DOHH2 (cell line): ENCODE measurements at regions not wholly inside any gene's neighbourhood (a gene's known extent, or its start where the extent isn't known, plus 50 kb on each side); places are given as distances from the start of the nearest gene placed in this dataset.

ENCODE experiments used
- H3F3A ChIP-seq: fragments of 200-600 bp; sonication (generic), shearing (Covaris generic); 2 replicates; pipeline ENCODE4 v1.6.0; 2016; ENCODE audit warnings: antibody characterized with exemption, mild to moderate bottlenecking; ENCODE audit not compliant: control insufficient read depth, insufficient read depth
- H3K27ac ChIP-seq: fragments of 200-600 bp; sonication (generic); 2 replicates; pipeline ENCODE4 v1.5.1; 2014; ENCODE audit warnings: low read depth, mild to moderate bottlenecking, low read length, moderate library complexity
- H3K27me3 ChIP-seq: fragments of 200-600 bp; sonication (generic); 2 replicates; pipeline ENCODE4 v1.6.1; 2014; ENCODE audit warnings: mild to moderate bottlenecking, low read length, mixed read lengths; ENCODE audit not compliant: control insufficient read depth
- H3K36me3 ChIP-seq: fragments of 200-600 bp; sonication (generic); 2 replicates; pipeline ENCODE4 v1.6.1; 2014; ENCODE audit warnings: mild to moderate bottlenecking, low read length, moderate library complexity, mixed read lengths; ENCODE audit not compliant: control insufficient read depth
- H3K4me1 ChIP-seq: fragments of 200-600 bp; sonication (generic); 2 replicates; pipeline ENCODE4 v1.6.1; 2014; ENCODE audit warnings: mild to moderate bottlenecking, low read length, mixed read lengths; ENCODE audit not compliant: control insufficient read depth
- H3K4me2 ChIP-seq: fragments of 200-600 bp; sonication (generic); 2 replicates; pipeline ENCODE4 v1.6.0; 2014; ENCODE audit warnings: mild to moderate bottlenecking, low read length, moderate library complexity
- H3K4me3 ChIP-seq: fragments of 200-600 bp; sonication (generic); 2 replicates; pipeline ENCODE4 v1.5.1; 2014; ENCODE audit warnings: mild to moderate bottlenecking, low read length, mixed read lengths
- H3K79me2 ChIP-seq: fragments of 200-600 bp; sonication (generic); 2 replicates; pipeline ENCODE4 v1.6.1; 2014; ENCODE audit warnings: mild to moderate bottlenecking, low read length, mixed read lengths; ENCODE audit not compliant: control insufficient read depth
- H3K9me2 ChIP-seq: fragments of 200-600 bp; sonication (generic); replicated peaks from 2 replicates; pipeline ENCODE4 v1.6.1; 2014; ENCODE audit warnings: mild to moderate bottlenecking, low read length, mixed read lengths; ENCODE audit not compliant: control insufficient read depth
- H3K9me3 ChIP-seq: fragments of 200-600 bp; sonication (generic); 2 replicates; pipeline ENCODE4 v1.6.1; 2014; ENCODE audit warnings: antibody characterized with exemption, low read length, mixed read lengths; ENCODE audit not compliant: control insufficient read depth, insufficient read depth
- H4K20me1 ChIP-seq: fragments of 200-600 bp; sonication (generic); 2 replicates; pipeline ENCODE4 v1.6.0; 2014; ENCODE audit warnings: low read depth, mild to moderate bottlenecking, antibody characterized with exemption, low read length, moderate library complexity; ENCODE audit not compliant: control insufficient read depth, insufficient read depth
- EZH2phosphoT487 ChIP-seq: fragments of 200-600 bp; sonication (generic); IDR thresholded peaks from 2 replicates; pipeline ENCODE4 v1.6.1; 2017; ENCODE audit warnings: borderline replicate concordance, mild to moderate bottlenecking, antibody characterized with exemption, low read length, moderate library complexity, mixed read lengths
- TF ChIP-seq, protein P1 (sequence below): fragments of 200-600 bp; sonication (generic); IDR thresholded peaks from one replicate; pipeline ENCODE4 v1.5.1; 2014; ENCODE audit warnings: antibody characterized with exemption, mild to moderate bottlenecking, low read depth, low read length; ENCODE audit not compliant: poor library complexity, severe bottlenecking

DNA sequence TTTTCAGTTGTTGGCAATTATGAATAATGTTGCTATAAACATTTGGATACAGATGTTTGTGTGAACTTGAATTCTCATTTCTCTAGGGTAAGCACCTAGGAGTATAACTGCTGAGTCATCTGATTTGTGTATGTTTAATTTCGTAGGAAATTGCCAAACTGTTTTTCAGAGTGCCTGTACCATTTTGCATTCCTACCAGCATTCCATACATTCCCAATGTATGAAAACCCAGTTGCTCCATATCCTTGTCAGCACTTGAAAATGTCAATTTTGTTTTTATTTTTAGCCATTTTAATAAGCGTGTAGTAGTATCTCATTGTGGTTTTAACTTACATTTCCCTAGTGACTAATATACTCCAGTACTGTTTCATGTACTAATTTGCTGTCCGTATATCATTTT lies 98.5 kb upstream of the TSC22D2 start:
- Histone ChIP-seq H3K9me3 (no peaks in the 10 kb centered on the region), H3K4me2 (no peak overlapping the region), H3K27ac (no peak overlapping the region), H3K4me1 (no peaks in the 10 kb centered on the region), H3K4me3 (no peak overlapping the region), H4K20me1 (no peaks in the 10 kb centered on the region), H3K27me3 (0 out of 2 replicates have a peak, but pooled peaks cover 2% of the 10 kb centered on the region), H3K9me2 (no peaks in the 10 kb centered on the region), H3K36me3 (no peaks in the 10 kb centered on the region), H3F3A (no peaks in the 10 kb centered on the region), H3K79me2 (no peaks in the 10 kb centered on the region)
- TF ChIP-seq, protein P1, sequence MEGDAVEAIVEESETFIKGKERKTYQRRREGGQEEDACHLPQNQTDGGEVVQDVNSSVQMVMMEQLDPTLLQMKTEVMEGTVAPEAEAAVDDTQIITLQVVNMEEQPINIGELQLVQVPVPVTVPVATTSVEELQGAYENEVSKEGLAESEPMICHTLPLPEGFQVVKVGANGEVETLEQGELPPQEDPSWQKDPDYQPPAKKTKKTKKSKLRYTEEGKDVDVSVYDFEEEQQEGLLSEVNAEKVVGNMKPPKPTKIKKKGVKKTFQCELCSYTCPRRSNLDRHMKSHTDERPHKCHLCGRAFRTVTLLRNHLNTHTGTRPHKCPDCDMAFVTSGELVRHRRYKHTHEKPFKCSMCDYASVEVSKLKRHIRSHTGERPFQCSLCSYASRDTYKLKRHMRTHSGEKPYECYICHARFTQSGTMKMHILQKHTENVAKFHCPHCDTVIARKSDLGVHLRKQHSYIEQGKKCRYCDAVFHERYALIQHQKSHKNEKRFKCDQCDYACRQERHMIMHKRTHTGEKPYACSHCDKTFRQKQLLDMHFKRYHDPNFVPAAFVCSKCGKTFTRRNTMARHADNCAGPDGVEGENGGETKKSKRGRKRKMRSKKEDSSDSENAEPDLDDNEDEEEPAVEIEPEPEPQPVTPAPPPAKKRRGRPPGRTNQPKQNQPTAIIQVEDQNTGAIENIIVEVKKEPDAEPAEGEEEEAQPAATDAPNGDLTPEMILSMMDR, result no peak
- TF ChIP-seq EZH2phosphoT487, result no peak

DNA sequence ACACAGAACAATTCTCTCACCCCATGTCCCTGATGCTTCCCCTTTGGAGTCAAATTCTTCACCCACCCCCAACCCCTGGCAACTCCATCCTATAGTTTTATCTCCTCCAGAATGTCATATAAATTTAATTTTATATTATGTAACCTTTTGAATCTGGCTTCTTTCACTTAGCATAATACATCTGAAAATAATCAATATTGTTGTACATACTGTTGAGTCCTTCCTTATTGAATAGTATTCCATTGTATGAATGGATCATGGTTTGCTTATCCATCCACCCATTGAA lies 98.9 kb upstream of the TSC22D2 start:
- TF ChIP-seq EZH2phosphoT487, result no peak
- H3K27ac ChIP-seq, result no peak overlapping the region
- no peaks in the 10 kb centered on the region for H3K9me3 ChIP-seq
- H4K20me1 ChIP-seq, result no peaks in the 10 kb centered on the region
- H3K9me2 ChIP-seq, result no peaks in the 10 kb centered on the region
- no peak overlapping the region for H3K4me2 ChIP-seq
- no peaks in the 10 kb centered on the region for H3F3A ChIP-seq
- H3K4me1 ChIP-seq, result no peaks in the 10 kb centered on the region
- no peak overlapping the region for H3K4me3 ChIP-seq
- H3K79me2 ChIP-seq, result no peaks in the 10 kb centered on the region
- H3K36me3 ChIP-seq, result no peaks in the 10 kb centered on the region
- H3K27me3 ChIP-seq, result peaks cover 2% of the 10 kb centered on the region; the same call in 1 of the 2 replicates

DNA sequence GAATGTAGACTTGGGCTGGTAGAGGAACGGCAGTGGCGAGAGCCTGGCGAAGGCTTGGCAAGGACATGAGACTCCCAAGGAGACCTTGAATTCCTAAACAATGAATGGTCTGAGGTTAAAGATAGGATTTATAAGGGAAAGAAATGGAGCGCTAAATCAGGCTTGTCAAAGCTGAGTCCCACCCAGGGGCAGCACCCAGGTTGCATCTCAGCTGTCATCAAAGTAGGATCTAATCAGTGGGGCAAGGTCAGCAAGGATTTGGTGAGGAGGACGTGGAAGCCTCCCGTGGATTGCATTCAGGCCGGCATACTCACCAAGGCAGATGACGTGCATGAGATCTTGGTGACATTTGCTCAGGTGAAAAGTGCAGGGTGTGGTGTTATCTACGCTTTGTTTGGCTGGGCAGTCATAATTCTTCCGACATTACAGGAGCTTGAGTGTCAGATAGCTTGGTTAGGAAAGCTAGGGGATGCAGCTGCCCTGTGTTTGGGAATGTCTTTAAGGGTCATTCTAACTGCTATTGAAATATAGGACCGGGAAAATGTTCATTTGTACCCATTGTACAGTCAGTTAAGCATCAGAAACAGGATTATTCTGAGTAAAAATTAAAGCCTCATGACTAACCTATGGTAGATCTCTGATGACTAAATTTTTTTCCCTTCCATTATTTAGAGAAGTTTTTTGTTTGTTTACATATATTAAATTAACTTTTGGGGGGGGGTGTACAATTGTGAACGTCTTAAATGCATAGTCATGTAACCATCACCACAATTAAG lies 99.4 kb upstream of the TSC22D2 start:
- no peaks in the 10 kb centered on the region for H3K9me3 ChIP-seq
- no peak overlapping the region for H3K4me3 ChIP-seq
- no peaks in the 10 kb centered on the region for H3K36me3 ChIP-seq
- peaks cover 3% of the 10 kb centered on the region; the same call in 1 of the 2 replicates for H3K27me3 ChIP-seq
- H3K9me2 ChIP-seq, result no peaks in the 10 kb centered on the region
- H3K4me2 ChIP-seq, result no peak overlapping the region
- no peaks in the 10 kb centered on the region for H4K20me1 ChIP-seq
- H3K4me1 ChIP-seq, result no peaks in the 10 kb centered on the region
- H3K79me2 ChIP-seq, result no peaks in the 10 kb centered on the region
- no peaks in the 10 kb centered on the region for H3F3A ChIP-seq
- no peak for TF ChIP-seq EZH2phosphoT487
- TF ChIP-seq, protein P1, result no peak
- H3K27ac ChIP-seq, result no peak overlapping the region

DNA sequence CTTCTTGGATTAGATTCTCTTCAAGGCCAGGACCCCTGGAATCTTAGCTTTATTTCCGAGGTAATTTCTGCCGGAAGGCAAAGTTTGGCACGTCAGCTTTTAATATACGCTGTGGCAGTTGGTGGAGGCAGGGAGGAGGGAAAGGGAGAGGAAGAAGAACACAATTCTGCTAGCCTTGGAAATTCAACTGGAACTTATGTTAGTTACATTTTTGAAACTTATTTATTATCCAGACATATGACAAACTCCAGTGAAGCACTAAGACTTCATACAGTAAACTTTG lies 100.1 kb upstream of the TSC22D2 start:
- Histone ChIP-seq H4K20me1 (no peaks in the 10 kb centered on the region), H3K27me3 (peaks cover 9% of the 10 kb centered on the region), H3K27ac (no peak overlapping the region), H3K4me1 (no peaks in the 10 kb centered on the region), H3K4me2 (no peak overlapping the region), H3K4me3 (no peak overlapping the region), H3K79me2 (no peaks in the 10 kb centered on the region), H3K9me2 (no peaks in the 10 kb centered on the region), H3K36me3 (no peaks in the 10 kb centered on the region), H3K9me3 (no peaks in the 10 kb centered on the region), H3F3A (no peaks in the 10 kb centered on the region)
- no peak for TF ChIP-seq EZH2phosphoT487
- TF ChIP-seq, protein P1, result no peak
